Gastrocnemius medialis (tissue), 4 donors: ENCODE measurements at regions not wholly inside any gene's neighbourhood (a gene's known extent, or its start where the extent isn't known, plus 50 kb on each side); places are given as distances from the start of the nearest gene placed in this dataset.
A peak's percentile ranks its signal among the peaks of the same experiment; 100 is the strongest.
"Not testable (repeated sequence)": the region's sequence is repeated elsewhere in the genome, so short reads cannot be mapped to it uniquely, and the experiment has no call there.

Source experiments
- ATAC-seq, 2 donors: fragments of 150-250 bp; one replicate each; pipeline ENCODE4 v1.9.1; 2016
- DNase-seq, 2 donors: peaks; one replicate each; pipeline ENCODE4 v3.0.0-alpha.2; 2019
- H3K27ac ChIP-seq, 4 donors: fragments of 200-600 bp; sonication (generic); 1 replicate in 1 of 4; 2 replicates in 3 of 4; pipeline ENCODE4 v1.5.1; 2016 to 2018; ENCODE audit warnings: mild to moderate bottlenecking in 2 of 4, moderate library complexity in 1 of 4
- H3K27me3 ChIP-seq, 3 donors: fragments of 200-600 bp; sonication (generic) in 2 of 3; 1 replicate in 1 of 3; 2 replicates in 2 of 3; pipeline versions ENCODE4 v1.5.1 to v1.6.0; 2016 to 2019; ENCODE audit warnings: mild to moderate bottlenecking in 1 of 3, moderate library complexity in 1 of 3
- H3K36me3 ChIP-seq, 2 donors: fragments of 200-600 bp; sonication (generic) in 1 of 2; one replicate each; pipeline ENCODE4 v1.5.1; 2017 to 2018
- H3K4me1 ChIP-seq, 2 donors: fragments of 200-600 bp; sonication (generic) in 1 of 2; one replicate each; pipeline ENCODE4 v1.5.1; 2016 to 2017; ENCODE audit warnings: mild to moderate bottlenecking in 2 of 2
- H3K4me3 ChIP-seq, 4 donors: fragments of 200-600 bp; sonication (generic) in 3 of 4; 1 replicate in 1 of 4; 2 replicates in 3 of 4; pipeline ENCODE4 v1.5.1; 2016 to 2019; ENCODE audit warnings: mild to moderate bottlenecking in 2 of 4
- H3K9me3 ChIP-seq, 3 donors: fragments of 200-600 bp; sonication (generic) in 2 of 3; 1 replicate in 1 of 3; 2 replicates in 2 of 3; pipeline ENCODE4 v1.5.1; 2016 to 2019
- in situ Hi-C, 4 donors: fragments of 200-750 bp; cut with MboI; loops; one replicate each; pipeline versions ENCODE4 v1.15.0 to v1.8.0; 2017; ENCODE audit warnings: low sequenced_read_pairs in 4 of 4
- intact Hi-C: fragments of 100-400 bp; cut with DNase I; formaldehyde crosslinking; loops from one replicate; pipeline ENCODE4 v1.15.1; 2023; ENCODE audit warnings: low total_unique reads

GRCh38 chr4:49288796-49289195, 302.7 kb downstream of the CWH43 start:
- ATAC-seq, H3K4me1 ChIP-seq, H3K27me3 ChIP-seq, H3K36me3 ChIP-seq, in situ Hi-C loops, H3K4me3 ChIP-seq, H3K9me3 ChIP-seq, H3K27ac ChIP-seq, intact Hi-C loops: not testable (repeated sequence)
- peak in 1 of 2 donors; percentile 10 for DNase-seq

GRCh38 chr4:49314815-49315214, 328.7 kb downstream of the CWH43 start:
- H3K27me3 ChIP-seq, H3K4me1 ChIP-seq, intact Hi-C loops, H3K27ac ChIP-seq, H3K36me3 ChIP-seq, ATAC-seq, DNase-seq, H3K4me3 ChIP-seq, in situ Hi-C loops, H3K9me3 ChIP-seq: not testable (repeated sequence)

- ATAC-seq, H3K4me1 ChIP-seq, DNase-seq, H3K9me3 ChIP-seq, H3K27me3 ChIP-seq, H3K4me3 ChIP-seq, intact Hi-C loops, H3K27ac ChIP-seq, in situ Hi-C loops, H3K36me3 ChIP-seq: not testable (repeated sequence)
These were observed 334.8 kb downstream of the CWH43 start for GRCh38 chr4:49320725-49321410.

- H3K27me3 ChIP-seq, ATAC-seq, H3K36me3 ChIP-seq, H3K9me3 ChIP-seq, H3K27ac ChIP-seq, intact Hi-C loops, H3K4me1 ChIP-seq, H3K4me3 ChIP-seq, in situ Hi-C loops, DNase-seq: not testable (repeated sequence)
These were observed 335.6 kb downstream of the CWH43 start for GRCh38 chr4:49321511-49322300.

- in situ Hi-C loops, DNase-seq, ATAC-seq, H3K4me3 ChIP-seq, H3K27ac ChIP-seq, H3K4me1 ChIP-seq, H3K36me3 ChIP-seq, intact Hi-C loops, H3K27me3 ChIP-seq, H3K9me3 ChIP-seq: not testable (repeated sequence)
These were observed 336.8 kb downstream of the CWH43 start for GRCh38 chr4:49322610-49323572.

GRCh38 chr4:49323573-49323940, 337.5 kb downstream of the CWH43 start:
- DNase-seq: peak in 1 of 2 donors; percentile 27
- intact Hi-C loops, H3K4me3 ChIP-seq, in situ Hi-C loops, H3K9me3 ChIP-seq, H3K27me3 ChIP-seq, H3K36me3 ChIP-seq, ATAC-seq, H3K4me1 ChIP-seq, H3K27ac ChIP-seq: not testable (repeated sequence)
